OCI-LY7 (cell line): ENCODE measurements at regions not wholly inside any gene's neighbourhood (a gene's known extent, or its start where the extent isn't known, plus 50 kb on each side); places are given as distances from the start of the nearest gene placed in this dataset.
"Not testable (repeated sequence)": the region's sequence is repeated elsewhere in the genome, so short reads cannot be mapped to it uniquely, and the experiment has no call there.

ENCODE experiments used
- BruUV-seq: library from RNA; stranded (reverse); fragments of 400-500 nt; replicated peaks from 2 replicates; lab custom pipeline; 2021; lab: Mats Ljungman, UMichigan
- CTCF ChIA-PET: fragments of 300-600 bp; sonication (Branson Sonifier 250); formaldehyde crosslinking; loops from one replicate; lab custom pipeline; 2022; ENCODE audit warnings: antibody characterized with exemption; ENCODE audit not compliant: unreplicated experiment; lab: Charles Lee
- POLR2A ChIA-PET: fragments of 300-600 bp; sonication (Branson Sonifier 250); formaldehyde crosslinking; loops from one replicate; lab custom pipeline; 2022; ENCODE audit warnings: antibody characterized with exemption; lab: Charles Lee
- DNase-seq: peaks from one replicate; pipeline ENCODE4 v3.0.0-alpha.2; 2015; ENCODE audit warnings: low spot score
- H2AFZ ChIP-seq: fragments of 200-600 bp; sonication (generic), shearing (Covaris generic); 2 replicates; pipeline ENCODE4 v1.6.1; 2014; ENCODE audit warnings: mild to moderate bottlenecking, antibody characterized with exemption, low read length, moderate library complexity
- H3K27ac ChIP-seq: fragments of 200-600 bp; sonication (generic); 2 replicates; pipeline ENCODE4 v1.5.1; 2014; ENCODE audit warnings: mixed run types, low read depth, mild to moderate bottlenecking, moderate library complexity, low read length, inconsistent platforms; ENCODE audit not compliant: poor library complexity, severe bottlenecking
- H3K36me3 ChIP-seq: fragments of 200-600 bp; sonication (generic); 2 replicates; pipeline ENCODE4 v1.6.1; 2014; ENCODE audit warnings: mild to moderate bottlenecking, antibody characterized with exemption, low read length, moderate library complexity, mixed read lengths; ENCODE audit not compliant: insufficient read depth
- H3K4me1 ChIP-seq: fragments of 200-600 bp; sonication (generic); 2 replicates; pipeline ENCODE4 v1.5.1; 2014; ENCODE audit warnings: mild to moderate bottlenecking, low read length; ENCODE audit not compliant: insufficient read depth, poor library complexity, severe bottlenecking
- H3K4me2 ChIP-seq: fragments of 200-600 bp; sonication (generic); 2 replicates; pipeline ENCODE4 v1.6.1; 2014; ENCODE audit warnings: mild to moderate bottlenecking, low read length
- H3K4me3 ChIP-seq: fragments of 200-600 bp; sonication (generic); 2 replicates; pipeline ENCODE4 v1.5.1; 2014; ENCODE audit warnings: mild to moderate bottlenecking, low read depth, low read length; ENCODE audit not compliant: poor library complexity, severe bottlenecking
- H3K79me2 ChIP-seq: fragments of 200-600 bp; sonication (generic); 2 replicates; pipeline ENCODE4 v1.6.1; 2016; ENCODE audit warnings: low read depth, mild to moderate bottlenecking, low read length, moderate library complexity, mixed read lengths; ENCODE audit not compliant: insufficient read depth
- H3K9me2 ChIP-seq: fragments of 200-600 bp; sonication (generic); 2 replicates; pipeline ENCODE4 v1.6.1; 2016; ENCODE audit warnings: mild to moderate bottlenecking, low read length, mixed read lengths; ENCODE audit not compliant: insufficient read depth
- H3K9me3 ChIP-seq: fragments of 200-600 bp; sonication (generic); 2 replicates; pipeline ENCODE4 v1.6.1; 2014; ENCODE audit warnings: mild to moderate bottlenecking, mixed run types, low read length, mixed read lengths
- H4K20me1 ChIP-seq: fragments of 200-600 bp; sonication (generic); 2 replicates; pipeline ENCODE4 v1.6.1; 2014; ENCODE audit warnings: mild to moderate bottlenecking, antibody characterized with exemption, low read length, moderate library complexity, mixed read lengths; ENCODE audit not compliant: insufficient read depth
- EZH2phosphoT487 ChIP-seq: fragments of 200-600 bp; sonication (generic); IDR thresholded peaks from 2 replicates; pipeline ENCODE4 v1.6.1; 2018; ENCODE audit warnings: low read depth, borderline replicate concordance, mild to moderate bottlenecking, mixed run types, antibody characterized with exemption, low read length, moderate library complexity, mixed read lengths
- intact Hi-C: fragments of 100-400 bp; cut with micrococcal nuclease; formaldehyde crosslinking; loops from one replicate; pipeline ENCODE4 v1.10.0; 2022; ENCODE audit not compliant: unreplicated experiment
- TF ChIP-seq, protein P1 (sequence below): fragments of 200-600 bp; sonication (generic); conservative IDR thresholded peaks from 2 replicates; pipeline ENCODE4 v1.5.1; 2014; ENCODE audit warnings: mild to moderate bottlenecking, antibody characterized with exemption, low read length, moderate library complexity, mixed read lengths

DNA sequence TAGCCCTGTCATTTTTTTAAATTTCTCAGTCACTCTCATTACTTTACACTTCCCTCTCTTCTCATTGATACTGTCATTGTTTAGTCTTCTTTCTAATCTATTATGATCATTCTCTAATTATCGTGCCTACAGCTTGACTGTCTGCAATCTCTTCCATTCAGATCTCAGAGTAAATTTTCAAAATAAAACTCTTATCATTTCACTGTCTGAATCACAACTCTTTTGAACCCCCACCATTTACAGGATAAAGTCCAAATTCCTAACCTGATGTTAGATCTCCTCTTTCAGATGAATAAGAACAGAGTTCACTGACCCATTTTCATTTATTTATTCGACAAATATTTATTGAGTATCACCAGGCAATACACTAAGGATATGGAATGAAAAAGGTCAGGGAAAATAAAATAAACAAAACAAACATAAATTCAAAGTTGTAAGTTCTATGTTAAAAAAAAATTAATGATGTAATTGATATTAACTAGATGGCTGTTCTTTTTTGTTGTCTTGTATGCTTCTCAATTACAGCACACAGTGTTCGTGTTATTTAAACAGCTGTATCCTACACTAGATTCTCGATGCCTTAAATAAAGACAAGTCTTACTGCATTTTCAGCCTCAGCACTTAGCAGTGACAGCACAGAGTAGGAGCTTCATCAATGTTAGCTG is 631.0 kb downstream of the IRS1 start:
- no peaks in the 10 kb centered on the region for H3K79me2 ChIP-seq
- no peak overlapping the region for H2AFZ ChIP-seq
- ChIA-PET POLR2A (no interaction called here), CTCF (no interaction called here)
- no peaks in the 10 kb centered on the region for H4K20me1 ChIP-seq
- H3K27ac ChIP-seq = no peak overlapping the region
- BruUV-seq = no TSS peak
- no peaks in the 10 kb centered on the region for H3K9me2 ChIP-seq
- TF ChIP-seq, protein P1, sequence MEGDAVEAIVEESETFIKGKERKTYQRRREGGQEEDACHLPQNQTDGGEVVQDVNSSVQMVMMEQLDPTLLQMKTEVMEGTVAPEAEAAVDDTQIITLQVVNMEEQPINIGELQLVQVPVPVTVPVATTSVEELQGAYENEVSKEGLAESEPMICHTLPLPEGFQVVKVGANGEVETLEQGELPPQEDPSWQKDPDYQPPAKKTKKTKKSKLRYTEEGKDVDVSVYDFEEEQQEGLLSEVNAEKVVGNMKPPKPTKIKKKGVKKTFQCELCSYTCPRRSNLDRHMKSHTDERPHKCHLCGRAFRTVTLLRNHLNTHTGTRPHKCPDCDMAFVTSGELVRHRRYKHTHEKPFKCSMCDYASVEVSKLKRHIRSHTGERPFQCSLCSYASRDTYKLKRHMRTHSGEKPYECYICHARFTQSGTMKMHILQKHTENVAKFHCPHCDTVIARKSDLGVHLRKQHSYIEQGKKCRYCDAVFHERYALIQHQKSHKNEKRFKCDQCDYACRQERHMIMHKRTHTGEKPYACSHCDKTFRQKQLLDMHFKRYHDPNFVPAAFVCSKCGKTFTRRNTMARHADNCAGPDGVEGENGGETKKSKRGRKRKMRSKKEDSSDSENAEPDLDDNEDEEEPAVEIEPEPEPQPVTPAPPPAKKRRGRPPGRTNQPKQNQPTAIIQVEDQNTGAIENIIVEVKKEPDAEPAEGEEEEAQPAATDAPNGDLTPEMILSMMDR = no peak
- no peak for TF ChIP-seq EZH2phosphoT487
- intact Hi-C loops = no loop called here
- no peak overlapping the region for H3K4me2 ChIP-seq
- H3K4me1 ChIP-seq = no peaks in the 10 kb centered on the region
- H3K9me3 ChIP-seq = no peaks in the 10 kb centered on the region
- H3K4me3 ChIP-seq = no peak overlapping the region
- no peaks in the 10 kb centered on the region for H3K36me3 ChIP-seq
- DNase-seq = no peak

DNA sequence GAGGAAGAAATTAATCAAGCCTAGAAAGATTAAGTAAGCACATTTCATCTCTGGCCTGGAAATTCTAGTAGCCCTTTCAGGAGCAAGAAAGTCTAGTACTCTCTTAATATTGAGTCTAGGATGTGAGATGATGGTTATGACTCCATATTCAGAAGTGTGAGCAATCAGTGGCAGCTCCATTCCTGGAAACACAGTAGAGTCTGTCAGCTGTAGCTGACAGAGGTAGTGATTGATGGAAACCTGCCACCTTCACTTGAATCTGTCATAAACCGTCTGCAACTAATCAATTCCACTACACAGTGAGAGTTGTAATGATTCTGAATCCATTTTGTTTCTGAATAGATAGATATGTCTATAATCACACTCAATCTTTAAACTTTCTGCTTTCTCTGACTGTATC is 635.1 kb downstream of the IRS1 start:
- no peaks in the 10 kb centered on the region for H4K20me1 ChIP-seq
- H3K4me3 ChIP-seq = no peak overlapping the region
- POLR2A ChIA-PET = no interaction called here
- CTCF ChIA-PET = no interaction called here
- no peaks in the 10 kb centered on the region for H3K4me1 ChIP-seq
- DNase-seq = no peak
- TF ChIP-seq, protein P1 = no peak
- no peaks in the 10 kb centered on the region for H3K9me2 ChIP-seq
- no peaks in the 10 kb centered on the region for H3K9me3 ChIP-seq
- H3K4me2 ChIP-seq = no peak overlapping the region
- no peaks in the 10 kb centered on the region for H3K79me2 ChIP-seq
- no peak overlapping the region for H2AFZ ChIP-seq
- no TSS peak for BruUV-seq
- H3K27ac ChIP-seq = no peak overlapping the region
- intact Hi-C loops = no loop called here
- H3K36me3 ChIP-seq = no peaks in the 10 kb centered on the region

DNA sequence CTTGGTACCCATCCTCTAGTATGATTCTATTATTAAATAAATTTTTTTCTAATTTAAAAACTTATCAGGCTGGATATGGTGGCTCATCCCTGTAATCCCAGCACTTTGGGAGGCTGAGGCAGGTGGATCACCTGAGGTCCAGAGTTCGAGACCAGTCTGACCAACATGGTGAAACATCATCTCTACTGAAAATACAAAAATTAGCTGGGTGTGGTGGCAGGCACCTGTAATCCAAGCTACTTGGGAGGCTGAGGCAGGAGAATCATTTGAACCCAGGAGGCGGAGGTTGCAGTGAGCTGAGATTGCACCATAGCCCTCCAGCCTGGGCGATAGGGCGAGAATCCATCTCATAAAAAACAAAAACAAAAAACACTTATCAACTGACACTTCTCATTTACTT is 639.0 kb downstream of the IRS1 start:
- H4K20me1 ChIP-seq, H3K79me2 ChIP-seq, H3K9me2 ChIP-seq, H3K9me3 ChIP-seq, H2AFZ ChIP-seq, H3K4me3 ChIP-seq, BruUV-seq, CTCF ChIA-PET, H3K4me1 ChIP-seq, POLR2A ChIA-PET, DNase-seq, intact Hi-C loops, H3K4me2 ChIP-seq, H3K27ac ChIP-seq, H3K36me3 ChIP-seq: not testable (repeated sequence)
